MG63 (cell line): ENCODE measurements at regions not wholly inside any gene's neighbourhood (a gene's known extent, or its start where the extent isn't known, plus 50 kb on each side); places are given as distances from the start of the nearest gene placed in this dataset.
"Not testable (repeated sequence)": the region's sequence is repeated elsewhere in the genome, so short reads cannot be mapped to it uniquely, and the experiment has no call there.

ENCODE experiments used
- DNase-seq: peaks from one replicate; pipeline ENCODE4 v3.0.0-alpha.2; 2020
- H3K27me3 ChIP-seq: fragments of 250-450 bp; sonication (Bioruptor Pico); 2 replicates; pipeline ENCODE4 v1.5.1; 2020; ENCODE audit warnings: mild to moderate bottlenecking, moderate library complexity
- H3K36me3 ChIP-seq: fragments of 250-450 bp; sonication (Bioruptor Pico); 2 replicates; pipeline ENCODE4 v1.5.1; 2020; ENCODE audit warnings: mild to moderate bottlenecking, moderate library complexity
- H3K4me3 ChIP-seq: fragments of 250-450 bp; sonication (Bioruptor Pico); 2 replicates; pipeline ENCODE4 v1.5.1; 2020; ENCODE audit warnings: mild to moderate bottlenecking, moderate library complexity
- H3K9me3 ChIP-seq: fragments of 250-450 bp; sonication (Bioruptor Pico); 2 replicates; pipeline ENCODE4 v1.5.1; 2020; ENCODE audit warnings: mild to moderate bottlenecking, moderate library complexity

DNA sequence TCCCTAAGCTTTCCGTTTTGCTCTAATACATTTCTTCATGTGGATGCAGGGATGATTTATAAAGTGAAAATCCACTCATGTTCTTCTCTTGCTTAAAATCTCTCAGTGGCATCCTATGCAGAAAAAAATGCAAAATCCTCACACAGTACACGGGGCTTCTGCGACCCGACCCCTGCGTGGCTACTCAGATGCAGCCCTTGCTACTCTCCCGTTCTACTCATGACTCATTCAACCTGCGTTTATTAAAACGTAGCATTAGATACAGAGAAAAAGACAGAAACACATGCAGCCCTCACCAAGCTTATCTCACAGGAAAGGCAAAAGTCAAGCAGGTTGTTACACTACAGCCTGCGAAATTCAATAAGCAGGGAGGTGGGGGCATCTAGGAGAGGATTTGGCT is 284.4 kb upstream of the PFKP start:
- DNase-seq = no peak
- Histone ChIP-seq H3K27me3 (peaks cover 6% of the 10 kb centered on the region), H3K9me3 (no peaks in the 10 kb centered on the region), H3K36me3 (no peaks in the 10 kb centered on the region), H3K4me3 (no peak overlapping the region)

DNA sequence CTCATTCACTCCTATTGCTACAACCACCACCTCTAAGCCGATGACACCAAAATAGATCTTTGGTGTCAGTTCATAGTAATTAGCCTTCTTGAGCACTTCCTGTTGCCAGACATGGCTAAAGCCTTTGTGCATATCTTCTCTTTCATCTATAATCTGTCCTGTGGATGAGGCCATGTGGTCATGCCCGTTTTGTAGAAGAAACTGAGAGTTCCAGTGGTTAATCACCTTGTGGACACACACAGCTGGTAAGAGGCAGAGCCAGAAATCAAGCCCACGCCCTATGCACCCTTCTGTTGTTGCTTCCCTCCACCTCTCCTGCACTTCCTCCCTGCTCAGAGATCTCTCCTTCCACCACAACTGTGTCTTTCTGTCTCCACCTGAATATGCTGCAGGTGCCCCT is 285.1 kb upstream of the PFKP start:
- Histone ChIP-seq H3K4me3 (no peak overlapping the region), H3K9me3 (no peaks in the 10 kb centered on the region), H3K27me3 (peaks cover 10% of the 10 kb centered on the region), H3K36me3 (no peaks in the 10 kb centered on the region)
- no peak for DNase-seq

GRCh38 chr10:2777666-2778355 is 289.5 kb upstream of the PFKP start:
- peaks cover 15% of the 10 kb centered on the region for H3K27me3 ChIP-seq
- no peak overlapping the region for H3K4me3 ChIP-seq
- no peaks in the 10 kb centered on the region for H3K36me3 ChIP-seq
- H3K9me3 ChIP-seq = no peaks in the 10 kb centered on the region
- no peak for DNase-seq

DNA sequence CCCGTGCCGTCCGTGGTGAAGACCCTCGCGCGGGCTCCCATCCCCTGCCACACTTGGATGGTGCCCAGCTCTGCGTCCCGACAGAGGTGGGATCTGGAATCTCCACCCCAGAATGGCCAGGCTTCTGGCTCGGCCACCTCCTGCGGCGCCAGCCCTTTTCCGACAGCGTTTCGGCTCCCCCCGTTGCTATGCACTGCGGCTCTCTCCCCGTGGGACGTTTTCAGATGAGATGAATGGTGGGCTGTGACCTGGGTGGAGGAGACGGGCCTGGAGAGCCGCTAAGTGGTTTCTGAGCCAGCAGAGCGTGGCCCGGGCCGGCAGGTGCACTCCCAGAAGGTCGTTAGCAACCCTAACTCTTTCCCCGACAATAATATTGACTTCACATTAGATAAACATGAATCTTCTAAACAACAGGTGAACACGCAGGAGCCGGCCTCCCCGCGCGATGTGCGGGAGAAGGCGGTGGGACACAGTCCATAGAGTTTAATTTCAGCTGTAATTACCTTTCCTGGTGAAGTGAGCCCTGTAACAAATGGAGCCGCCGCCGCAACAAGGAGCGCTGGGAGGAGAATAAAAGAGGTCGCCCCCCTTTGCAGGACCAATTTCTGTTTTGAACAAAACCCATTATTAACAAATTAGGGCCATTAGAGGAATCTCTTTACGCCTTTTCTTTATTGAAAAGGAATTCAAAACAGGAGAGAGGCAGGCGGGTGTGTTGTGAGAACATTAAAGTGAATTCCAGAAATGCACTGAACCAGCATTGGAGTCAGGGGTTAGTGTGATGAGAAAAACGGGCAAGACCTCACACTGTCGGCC is 294.3 kb upstream of the PFKP start:
- no peaks in the 10 kb centered on the region for H3K9me3 ChIP-seq
- DNase-seq = no peak
- H3K27me3 ChIP-seq = peaks cover 9% of the 10 kb centered on the region; the same call in 1 of the 2 replicates
- H3K36me3 ChIP-seq = no peaks in the 10 kb centered on the region
- H3K4me3 ChIP-seq = no peak overlapping the region

- Histone ChIP-seq H3K4me3 (no peak overlapping the region), H3K27me3 (0 out of 2 replicates have a peak, but pooled peaks cover 3% of the 10 kb centered on the region), H3K9me3 (no peaks in the 10 kb centered on the region), H3K36me3 (no peaks in the 10 kb centered on the region)
- no peak for DNase-seq
These were observed 295.2 kb upstream of the PFKP start for GRCh38 chr10:2772135-2772534.

DNA sequence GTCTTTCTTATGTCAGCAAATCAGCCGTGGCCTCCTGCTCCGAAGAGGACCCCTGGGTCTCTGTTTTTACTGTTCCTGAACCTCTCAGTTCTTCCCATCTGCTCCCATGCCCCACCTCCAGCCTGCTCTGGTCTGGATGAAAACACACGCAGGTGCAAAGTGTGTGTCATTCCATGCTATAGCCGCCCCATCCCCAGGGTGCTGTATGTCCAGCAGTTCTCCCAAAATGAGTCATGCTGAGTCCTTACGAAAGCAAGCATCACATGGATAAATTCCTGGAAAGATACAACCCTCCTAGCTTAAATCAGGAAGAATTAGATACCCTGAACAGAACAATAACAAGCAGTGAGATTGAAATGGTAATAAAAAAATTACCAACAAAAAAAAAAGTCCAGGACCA is 300.1 kb upstream of the PFKP start:
- H3K9me3 ChIP-seq, H3K27me3 ChIP-seq, DNase-seq, H3K36me3 ChIP-seq, H3K4me3 ChIP-seq: not testable (repeated sequence)

- no peak for DNase-seq
- H3K4me3 ChIP-seq = no peak overlapping the region
- no peaks in the 10 kb centered on the region for H3K9me3 ChIP-seq
- no peaks in the 10 kb centered on the region for H3K36me3 ChIP-seq
- H3K27me3 ChIP-seq = peaks cover 2% of the 10 kb centered on the region; the same call in 1 of the 2 replicates
These were observed 305.4 kb upstream of the PFKP start for GRCh38 chr10:2761971-2762370.

DNA sequence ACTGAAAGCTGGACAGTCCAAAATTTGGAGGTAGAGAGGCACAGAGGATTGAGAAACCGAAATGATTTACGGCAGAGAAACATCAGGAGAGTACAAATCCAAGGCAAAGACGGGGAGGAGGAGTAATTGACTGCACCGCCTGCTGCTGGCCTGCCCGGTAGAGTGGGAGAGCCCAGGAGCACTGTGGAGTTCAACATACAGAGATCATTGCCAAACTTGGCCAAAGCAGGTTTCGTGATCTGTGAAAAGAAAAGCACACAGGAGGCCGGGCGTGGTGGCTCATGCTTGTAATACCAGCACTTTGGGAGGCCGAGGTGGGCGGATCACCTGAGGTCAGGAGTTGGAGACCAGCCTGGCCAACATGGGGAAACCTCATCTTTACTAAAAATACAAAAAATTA is 306.0 kb upstream of the PFKP start:
- H3K9me3 ChIP-seq = no peaks in the 10 kb centered on the region
- H3K27me3 ChIP-seq = peaks cover 2% of the 10 kb centered on the region; the same call in 1 of the 2 replicates
- DNase-seq = no peak
- H3K4me3 ChIP-seq = no peak overlapping the region
- no peaks in the 10 kb centered on the region for H3K36me3 ChIP-seq

GRCh38 chr10:2760736-2761135 is 306.6 kb upstream of the PFKP start:
- Histone ChIP-seq H3K4me3 (no peak overlapping the region), H3K9me3 (no peaks in the 10 kb centered on the region), H3K36me3 (no peaks in the 10 kb centered on the region), H3K27me3 (peaks cover 2% of the 10 kb centered on the region; the same call in 1 of the 2 replicates)
- peak; percentile 9 for DNase-seq

GRCh38 chr10:2759233-2759632 is 308.1 kb upstream of the PFKP start:
- Histone ChIP-seq H3K36me3 (no peaks in the 10 kb centered on the region), H3K27me3 (peaks cover 2% of the 10 kb centered on the region; the same call in 1 of the 2 replicates), H3K4me3 (no peak overlapping the region), H3K9me3 (no peaks in the 10 kb centered on the region)
- DNase-seq = no peak

DNA sequence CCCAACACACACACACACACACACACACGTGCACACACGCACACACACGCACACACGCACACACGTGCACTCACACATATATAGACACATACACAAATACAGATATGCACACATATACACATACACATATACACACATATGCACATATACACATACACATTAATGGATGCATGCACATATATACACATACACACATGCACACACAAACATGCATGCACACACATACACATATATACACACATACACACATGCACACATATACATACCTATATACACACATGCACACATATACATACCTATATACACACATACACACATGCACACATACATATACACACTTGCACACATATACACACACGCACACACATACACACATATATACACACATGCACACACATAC is 312.4 kb upstream of the PFKP start:
- Histone ChIP-seq H3K27me3 (peaks cover 8% of the 10 kb centered on the region; the same call in 1 of the 2 replicates), H3K9me3 (no peaks in the 10 kb centered on the region), H3K36me3 (no peaks in the 10 kb centered on the region), H3K4me3 (no peak overlapping the region)
- no peak for DNase-seq

GRCh38 chr10:2748287-2748686 is 319.1 kb upstream of the PFKP start:
- DNase-seq = no peak
- Histone ChIP-seq H3K9me3 (no peaks in the 10 kb centered on the region), H3K36me3 (no peaks in the 10 kb centered on the region), H3K4me3 (no peak overlapping the region), H3K27me3 (peaks cover 6% of the 10 kb centered on the region; the same call in 1 of the 2 replicates)

DNA sequence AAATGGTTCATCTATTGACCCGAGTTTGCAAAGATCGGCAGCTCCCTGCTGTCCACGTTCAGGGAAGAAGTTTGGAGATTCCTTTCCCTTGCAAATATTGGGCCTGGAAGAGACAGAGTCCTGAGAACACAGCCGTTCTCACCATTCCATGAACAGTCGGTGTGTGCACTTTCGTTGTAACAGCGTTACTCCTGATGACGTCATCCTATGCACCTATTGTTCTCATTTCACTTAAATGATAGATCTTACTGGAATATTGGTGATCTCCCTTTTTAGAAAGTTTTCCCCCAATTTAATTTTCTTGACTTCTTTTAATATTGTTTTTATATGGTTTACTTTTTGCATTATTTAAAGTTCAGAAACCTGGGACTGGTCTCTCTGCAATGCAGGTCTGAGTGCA is 320.7 kb upstream of the PFKP start:
- no peaks in the 10 kb centered on the region for H3K9me3 ChIP-seq
- no peaks in the 10 kb centered on the region for H3K36me3 ChIP-seq
- no peaks in the 10 kb centered on the region for H3K27me3 ChIP-seq
- DNase-seq = no peak
- H3K4me3 ChIP-seq = no peak overlapping the region

DNA sequence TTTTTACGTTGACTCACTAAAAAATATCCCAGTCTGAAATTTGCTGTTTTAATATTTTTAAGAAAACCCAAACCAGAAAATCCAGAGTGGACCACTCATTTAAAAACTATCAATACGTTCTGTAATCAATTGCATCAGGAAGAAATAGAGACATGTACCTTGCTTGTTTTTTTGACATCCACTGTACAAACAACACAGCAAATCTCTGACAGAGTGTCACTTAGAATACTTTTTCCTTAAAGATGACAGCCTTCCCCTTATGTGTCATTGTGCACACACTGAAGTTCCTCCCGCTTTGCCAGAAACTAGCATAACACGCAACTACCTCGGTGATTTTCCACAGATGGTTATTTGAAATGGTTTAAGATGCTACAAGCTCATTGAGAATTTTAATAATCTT is 321.7 kb upstream of the PFKP start:
- Histone ChIP-seq H3K36me3 (no peaks in the 10 kb centered on the region), H3K4me3 (no peak overlapping the region), H3K9me3 (no peaks in the 10 kb centered on the region), H3K27me3 (no peaks in the 10 kb centered on the region; the same call in 1 of the 2 replicates)
- DNase-seq = no peak

- Histone ChIP-seq H3K36me3 (no peaks in the 10 kb centered on the region), H3K27me3 (peaks cover 3% of the 10 kb centered on the region; the same call in 1 of the 2 replicates), H3K4me3 (peak overlapping the region; percentile 34), H3K9me3 (no peaks in the 10 kb centered on the region)
- DNase-seq = no peak
These were observed 322.7 kb upstream of the PFKP start for GRCh38 chr10:2744547-2745200.

GRCh38 chr10:2734603-2735002 is 332.7 kb upstream of the PFKP start:
- DNase-seq = no peak
- Histone ChIP-seq H3K9me3 (no peaks in the 10 kb centered on the region), H3K36me3 (no peaks in the 10 kb centered on the region), H3K4me3 (no peak overlapping the region), H3K27me3 (no peaks in the 10 kb centered on the region; the same call in 1 of the 2 replicates)

- no peak overlapping the region for H3K4me3 ChIP-seq
These were observed 333.9 kb upstream of the PFKP start for GRCh38 chr10:2733278-2733963.

More at GRCh38 chr10:2733278-2733963, 333.9 kb upstream of the PFKP start:
- H3K36me3 ChIP-seq = no peaks in the 10 kb centered on the region
- no peaks in the 10 kb centered on the region for H3K9me3 ChIP-seq
- DNase-seq = no peak
- H3K27me3 ChIP-seq = no peaks in the 10 kb centered on the region
